CD4-positive, alpha-beta memory T cell (primary cell): ENCODE measurements at regions not wholly inside any gene's neighbourhood (a gene's known extent, or its start where the extent isn't known, plus 50 kb on each side); places are given as distances from the start of the nearest gene placed in this dataset.

Source experiments
- CTCF ChIA-PET: fragments of 350-600 bp; sonication (Branson Sonifier 250); formaldehyde crosslinking; loops from one replicate; lab custom pipeline; 2021; ENCODE audit warnings: inconsistent platforms; ENCODE audit not compliant: partially characterized antibody; lab: Charles Lee
- POLR2A ChIA-PET: fragments of 350-600 bp; sonication (Branson Sonifier 250); formaldehyde crosslinking; loops from one replicate; lab custom pipeline; 2021; ENCODE audit not compliant: partially characterized antibody; lab: Charles Lee
- DNase-seq, 5 donors: peaks; one replicate each; pipeline versions ENCODE4 v3.0.0 to v3.0.0-alpha.2; 2020 to 2022; ENCODE audit warnings: mixed read lengths in 1 of 5
- H3K27ac ChIP-seq: one replicate; pipeline ENCODE4 v1.7.0; 2013; ENCODE audit warnings: low read depth, low read length
- H3K27me3 ChIP-seq: 2 replicates; pipeline ENCODE4 v1.7.0; 2013; ENCODE audit warnings: mild to moderate bottlenecking, low read length, moderate library complexity; ENCODE audit not compliant: insufficient read depth
- H3K36me3 ChIP-seq: 2 replicates; pipeline ENCODE4 v1.7.0; 2013; ENCODE audit warnings: mild to moderate bottlenecking, low read length, moderate library complexity; ENCODE audit not compliant: insufficient read depth
- H3K4me1 ChIP-seq: 2 replicates; pipeline ENCODE4 v1.7.0; 2013; ENCODE audit warnings: mild to moderate bottlenecking, low read length, moderate library complexity; ENCODE audit not compliant: insufficient read depth
- H3K4me3 ChIP-seq, 2 donors: one replicate each; pipeline ENCODE4 v1.7.0; 2013; ENCODE audit warnings: low read length in 2 of 2, mild to moderate bottlenecking in 1 of 2
- H3K9me3 ChIP-seq, 2 donors: one replicate each; pipeline ENCODE4 v1.7.0; 2013; ENCODE audit warnings: low read length in 2 of 2, control low read depth in 1 of 2; ENCODE audit not compliant: control insufficient read depth in 1 of 2
- H3K27ac Mint-ChIP-seq, 7 donors: one replicate each; pipeline ENCODE4 v1.8.0; 2020 to 2021; ENCODE audit warnings: mixed read lengths in 7 of 7, mild to moderate bottlenecking in 6 of 7, inconsistent platforms in 3 of 7, moderate library complexity in 3 of 7
- H3K27me3 Mint-ChIP-seq, 2 donors: one replicate each; pipeline ENCODE4 v1.8.0; 2020 to 2021; ENCODE audit warnings: mixed read lengths in 2 of 2
- H3K36me3 Mint-ChIP-seq, 2 donors: one replicate each; pipeline ENCODE4 v1.8.0; 2020 to 2021; ENCODE audit warnings: mixed read lengths in 2 of 2, inconsistent platforms in 1 of 2, mild to moderate bottlenecking in 1 of 2
- H3K4me1 Mint-ChIP-seq, 4 donors: one replicate each; pipeline ENCODE4 v1.8.0; 2020 to 2021; ENCODE audit warnings: mixed read lengths in 4 of 4, mild to moderate bottlenecking in 1 of 4
- H3K4me3 Mint-ChIP-seq, 8 donors: one replicate each; pipeline ENCODE4 v1.8.0; 2020 to 2021; ENCODE audit warnings: mixed read lengths in 8 of 8, mild to moderate bottlenecking in 7 of 8, moderate library complexity in 6 of 8, inconsistent platforms in 3 of 8
- H3K9me3 Mint-ChIP-seq, 8 donors: one replicate each; pipeline ENCODE4 v1.8.0; 2020 to 2021; ENCODE audit warnings: mixed read lengths in 8 of 8, mild to moderate bottlenecking in 5 of 8, inconsistent platforms in 3 of 8, moderate library complexity in 1 of 8
- intact Hi-C: fragments of 100-400 bp; cut with micrococcal nuclease; formaldehyde crosslinking; loops from one replicate; pipeline ENCODE4 v1.15.1; 2023

DNA sequence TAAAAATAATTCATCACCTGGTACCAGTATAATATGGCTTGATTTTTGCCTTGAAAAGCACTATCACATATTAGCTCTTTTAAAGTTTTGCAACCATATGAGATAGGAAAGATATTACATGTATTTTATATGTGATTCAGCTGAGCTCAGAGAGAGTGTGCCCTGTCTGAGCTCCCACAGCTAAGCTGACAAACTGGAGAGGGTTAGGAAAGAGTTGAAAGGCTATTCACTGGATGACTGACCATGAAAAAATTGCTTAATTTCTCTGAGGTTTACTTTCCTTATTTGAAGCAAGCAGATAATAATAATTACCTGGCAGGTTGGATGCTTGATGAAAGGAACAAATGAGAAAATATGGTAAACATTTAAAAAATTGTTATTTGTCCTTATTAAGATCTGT, 97.4 kb upstream of the CCDC80 start:
- H3K27ac Mint-ChIP-seq = peak overlapping the region; percentile 54 to 85 (median 79)
- no peaks in the 10 kb centered on the region for H3K27me3 Mint-ChIP-seq
- H3K9me3 Mint-ChIP-seq = peaks cover 0 to 2% (median 0%) of the 10 kb centered on the region in 8 donors
- H3K4me1 ChIP-seq = peaks cover 82% of the 10 kb centered on the region
- H3K36me3 ChIP-seq = no peaks in the 10 kb centered on the region
- no peak for DNase-seq
- H3K27me3 ChIP-seq = no peaks in the 10 kb centered on the region
- ChIA-PET POLR2A (interaction anchor here (0.8 to 4.7 kb wide), 10 partner anchors 8 to 265 kb away, joined by 3 to 35 read pairs (median 4); partner anchors contain the start of gene CD200R1), CTCF (interaction anchor here (0.9 to 8.5 kb wide), 7 partner anchors 10 to 253 kb away, joined by 3 to 180 read pairs (median 59); partner anchors contain the start of genes CD200R1 and GTPBP8)
- no peaks in the 10 kb centered on the region for H3K36me3 Mint-ChIP-seq
- no peaks in the 10 kb centered on the region for H3K9me3 ChIP-seq
- H3K4me1 Mint-ChIP-seq = peaks cover 50 to 76% (median 65%) of the 10 kb centered on the region in 4 donors
- H3K4me3 Mint-ChIP-seq = peak overlapping the region in 5 of 8 donors; percentile 0 to 42 (median 34)
- H3K4me3 ChIP-seq = no peak overlapping the region
- no peak overlapping the region for H3K27ac ChIP-seq
- intact Hi-C loops = loop anchor here (5.0 kb wide), 1 partner anchor 299 kb away; no protein-coding TSS in a partner anchor

DNA sequence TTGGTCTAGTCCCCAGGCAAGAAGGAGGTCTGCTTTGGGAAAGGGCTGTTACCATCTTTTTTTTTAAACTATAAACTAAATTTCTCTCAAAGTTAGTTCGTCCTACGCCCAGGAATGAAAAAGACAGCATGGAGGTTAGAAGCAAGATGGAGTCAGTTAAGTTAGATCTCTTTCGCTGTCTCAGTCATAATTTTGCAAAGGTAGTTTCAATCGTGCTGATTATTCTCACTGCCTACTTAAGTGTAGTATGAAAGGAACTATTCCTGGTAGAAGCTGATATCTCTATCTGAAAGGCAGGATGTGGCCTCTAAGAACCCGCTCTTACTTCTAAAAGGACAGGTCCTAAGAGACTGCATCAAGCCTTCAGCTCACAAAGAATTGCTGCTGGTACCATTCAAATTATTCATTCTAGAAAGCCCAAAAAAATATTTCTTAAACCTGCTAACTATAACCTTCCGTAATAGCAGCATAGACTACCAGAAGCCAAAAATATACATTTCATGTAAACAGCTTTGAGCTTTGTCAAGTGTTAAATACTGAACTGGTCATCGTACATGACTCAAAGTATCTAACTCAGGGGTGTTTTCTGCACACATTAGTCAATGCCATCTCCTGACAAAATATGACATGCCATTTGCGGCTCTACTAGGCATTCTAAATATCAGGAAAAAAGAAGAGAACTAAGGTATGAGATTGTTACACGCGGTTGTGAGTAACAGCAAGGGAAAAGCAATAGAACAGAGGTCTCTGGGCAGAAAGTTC, 96.0 kb upstream of the CCDC80 start:
- intact Hi-C loops = loop anchor here (5.0 kb wide), 1 partner anchor 300 kb away; no protein-coding TSS in a partner anchor
- no peaks in the 10 kb centered on the region for H3K9me3 ChIP-seq
- ChIA-PET CTCF (interaction anchor here (0.7 to 8.5 kb wide), 12 partner anchors 11 to 300 kb away, joined by 3 to 180 read pairs (median 13); partner anchors contain the start of genes CD200R1 and GTPBP8), POLR2A (interaction anchor here (0.6 to 4.7 kb wide), 15 partner anchors 11 to 601 kb away, joined by 3 to 35 read pairs (median 6); partner anchors contain the start of gene CD200R1)
- no peak overlapping the region for H3K27ac ChIP-seq
- Mint-ChIP-seq H3K4me1 (peaks cover 49 to 72% (median 60%) of the 10 kb centered on the region in 4 donors), H3K4me3 (peak overlapping the region in 6 of 8 donors; percentile 6 to 80 (median 46)), H3K27ac (peak overlapping the region; percentile 44 to 93 (median 77)), H3K36me3 (no peaks in the 10 kb centered on the region), H3K27me3 (no peaks in the 10 kb centered on the region), H3K9me3 (peaks cover 0 to 2% (median 0%) of the 10 kb centered on the region in 8 donors)
- no peak overlapping the region for H3K4me3 ChIP-seq
- H3K36me3 ChIP-seq = no peaks in the 10 kb centered on the region
- no peaks in the 10 kb centered on the region for H3K27me3 ChIP-seq
- DNase-seq = peak in 4 of 5 donors; percentile 23 to 32 (median 26)
- peaks cover 77% of the 10 kb centered on the region for H3K4me1 ChIP-seq

DNA sequence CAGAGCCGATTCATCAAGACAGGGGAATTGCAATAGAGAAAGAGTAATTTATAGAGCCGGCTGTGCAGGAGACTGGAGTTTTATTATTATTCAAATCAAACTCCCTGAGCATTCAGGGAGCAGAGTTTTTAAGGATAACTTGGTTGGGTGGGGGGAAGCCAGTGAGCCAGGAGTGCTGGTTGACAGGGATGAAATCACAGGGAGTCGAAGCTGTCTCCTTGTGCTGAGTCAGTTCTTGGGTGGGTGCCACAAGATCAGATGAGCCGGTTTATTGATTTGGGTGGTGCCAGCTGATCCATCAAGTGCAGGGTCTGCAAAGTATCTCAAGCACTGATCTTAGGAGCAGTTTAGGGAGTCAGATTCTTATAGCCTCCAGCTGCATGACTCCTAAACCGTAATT, 95.4 kb upstream of the CCDC80 start:
- POLR2A ChIA-PET = interaction anchor here (0.6 to 4.7 kb wide), 18 partner anchors 11 to 601 kb away, joined by 3 to 35 read pairs (median 7); partner anchors contain the start of gene CD200R1
- Histone ChIP-seq H3K36me3 (no peaks in the 10 kb centered on the region), H3K4me1 (peaks cover 71% of the 10 kb centered on the region), H3K27ac (no peak overlapping the region), H3K4me3 (no peak overlapping the region), H3K27me3 (no peaks in the 10 kb centered on the region), H3K9me3 (no peaks in the 10 kb centered on the region)
- H3K9me3 Mint-ChIP-seq = no peaks in the 10 kb centered on the region
- H3K27me3 Mint-ChIP-seq = no peaks in the 10 kb centered on the region
- intact Hi-C loops = loop anchor here (5.0 kb wide), 1 partner anchor 301 kb away; no protein-coding TSS in a partner anchor
- CTCF ChIA-PET = interaction anchor here (0.9 to 8.5 kb wide), 19 partner anchors 12 to 300 kb away, joined by 3 to 180 read pairs (median 9); partner anchors contain the start of genes CD200R1, CD200R1L and GTPBP8
- H3K4me1 Mint-ChIP-seq = peaks cover 45 to 66% (median 55%) of the 10 kb centered on the region in 4 donors
- H3K4me3 Mint-ChIP-seq = peak overlapping the region in 3 of 8 donors; percentile 16 to 70 (median 52)
- H3K36me3 Mint-ChIP-seq = no peaks in the 10 kb centered on the region
- no peak for DNase-seq
- peak overlapping the region in 6 of 7 donors; percentile 73 to 93 (median 83) for H3K27ac Mint-ChIP-seq

DNA sequence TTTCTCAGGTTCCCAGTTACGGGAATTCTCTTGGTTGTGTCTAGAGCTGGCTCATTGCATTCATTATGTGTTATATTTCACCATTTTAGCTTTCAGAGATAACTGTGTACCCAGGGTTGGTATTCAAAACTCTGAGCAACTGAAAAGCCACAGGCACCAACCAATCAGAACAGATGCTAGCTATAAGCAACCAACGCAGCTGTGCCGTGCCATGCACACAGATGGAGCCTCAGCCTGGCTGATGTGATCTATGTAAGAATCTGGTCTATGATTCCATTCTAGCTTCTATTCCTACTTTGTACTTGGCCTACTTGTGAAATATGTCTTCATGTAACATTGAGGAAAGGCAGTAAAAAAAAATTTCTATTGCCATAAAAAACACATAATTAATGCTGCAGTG, 95.0 kb upstream of the CCDC80 start:
- Histone ChIP-seq H3K27ac (no peak overlapping the region), H3K36me3 (no peaks in the 10 kb centered on the region), H3K27me3 (no peaks in the 10 kb centered on the region), H3K9me3 (no peaks in the 10 kb centered on the region), H3K4me1 (peaks cover 67% of the 10 kb centered on the region), H3K4me3 (no peak overlapping the region)
- Mint-ChIP-seq H3K4me3 (peak overlapping the region in 3 of 8 donors; percentile 16 to 70 (median 52)), H3K9me3 (no peaks in the 10 kb centered on the region), H3K4me1 (peaks cover 41 to 61% (median 52%) of the 10 kb centered on the region in 4 donors), H3K27ac (peak overlapping the region in 6 of 7 donors; percentile 73 to 93 (median 83)), H3K27me3 (no peaks in the 10 kb centered on the region), H3K36me3 (no peaks in the 10 kb centered on the region)
- DNase-seq = no peak
- intact Hi-C loops = loop anchor here (2.0 to 5.0 kb wide), 2 partner anchors 301 to 553 kb away; no protein-coding TSS in a partner anchor
- POLR2A ChIA-PET = interaction anchor here (0.6 to 4.7 kb wide), 11 partner anchors 12 to 600 kb away, joined by 4 to 35 read pairs (median 9); partner anchors contain the start of gene CD200R1
- CTCF ChIA-PET = interaction anchor here (0.9 to 8.5 kb wide), 25 partner anchors 9 to 301 kb away, joined by 3 to 180 read pairs (median 8); partner anchors contain the start of genes CD200R1, CD200R1L and GTPBP8

DNA sequence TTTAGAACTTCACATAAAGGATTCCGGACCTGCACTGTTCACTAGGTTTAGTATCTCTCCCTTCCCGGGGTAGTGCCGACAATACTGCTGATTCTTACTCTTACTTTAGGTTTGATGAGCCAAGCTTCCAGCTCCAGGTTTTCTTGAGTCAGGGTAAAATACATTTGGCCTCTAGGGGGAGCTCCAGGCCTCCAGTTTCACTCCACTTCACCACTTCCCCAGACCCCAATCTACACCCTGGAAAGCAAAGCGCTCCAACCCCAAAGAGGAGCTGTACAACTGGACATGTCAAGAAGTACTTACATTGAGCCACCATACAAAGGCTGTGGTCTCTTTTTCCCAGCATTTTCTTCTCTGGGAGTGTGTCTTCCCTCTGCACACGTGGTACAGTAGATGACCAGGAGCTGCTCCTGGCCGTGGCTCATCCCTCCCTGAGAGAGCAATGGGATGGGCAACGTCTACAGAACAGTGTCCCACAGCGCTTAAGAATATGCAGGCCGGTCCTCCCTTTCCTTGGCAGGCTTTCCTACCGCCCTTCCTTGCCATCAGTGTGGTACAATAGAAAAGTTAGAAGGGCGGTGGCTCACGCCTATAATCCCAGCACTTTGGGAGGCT, 93.9 kb upstream of the CCDC80 start:
- no peaks in the 10 kb centered on the region for H3K9me3 ChIP-seq
- Mint-ChIP-seq H3K4me3 (peak overlapping the region in 2 of 8 donors; percentile 3 to 5), H3K27ac (peak overlapping the region in 5 of 7 donors; percentile 5 to 58 (median 40)), H3K9me3 (no peaks in the 10 kb centered on the region), H3K27me3 (no peaks in the 10 kb centered on the region), H3K4me1 (peaks cover 30 to 50% (median 42%) of the 10 kb centered on the region in 4 donors), H3K36me3 (no peaks in the 10 kb centered on the region)
- H3K27me3 ChIP-seq = no peaks in the 10 kb centered on the region
- H3K4me1 ChIP-seq = peaks cover 56% of the 10 kb centered on the region
- ChIA-PET POLR2A (interaction anchor here (0.8 to 4.7 kb wide), 11 partner anchors 39 to 286 kb away, joined by 3 to 35 read pairs (median 5); partner anchors contain the start of genes CD200R1 and GTPBP8), CTCF (interaction anchor here (0.6 to 8.5 kb wide), 65 partner anchors 8 to 554 kb away, joined by 3 to 180 read pairs (median 5); partner anchors contain the start of genes CD200R1, CD200R1L and GTPBP8)
- no peak overlapping the region for H3K4me3 ChIP-seq
- no peak overlapping the region for H3K27ac ChIP-seq
- no peaks in the 10 kb centered on the region for H3K36me3 ChIP-seq
- intact Hi-C loops = loop anchor here (1.0 to 5.0 kb wide), 7 partner anchors 79 to 554 kb away; no protein-coding TSS in a partner anchor
- peak; percentile 63 to 72 (median 69) for DNase-seq

DNA sequence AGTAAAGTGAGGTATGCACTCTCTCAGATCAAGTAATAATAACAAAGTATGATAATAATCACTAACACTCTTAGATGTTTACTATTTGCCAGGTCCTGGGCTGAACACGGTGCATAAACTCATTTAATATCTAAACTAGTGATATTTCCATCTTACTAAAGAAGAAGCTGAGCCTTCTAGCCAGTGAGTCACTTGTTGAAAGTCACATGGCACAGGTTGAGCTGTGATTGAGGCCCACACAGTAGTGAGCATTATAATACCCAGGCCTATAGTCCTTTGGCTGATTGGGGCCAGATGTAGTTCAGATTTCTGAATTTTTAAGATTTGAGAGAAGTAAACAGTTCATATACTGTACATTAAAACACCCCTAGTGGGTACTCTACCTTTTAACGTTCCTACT, 93.2 kb upstream of the CCDC80 start:
- Histone ChIP-seq H3K4me1 (peaks cover 49% of the 10 kb centered on the region), H3K36me3 (no peaks in the 10 kb centered on the region), H3K27ac (no peak overlapping the region), H3K9me3 (no peaks in the 10 kb centered on the region), H3K27me3 (no peaks in the 10 kb centered on the region), H3K4me3 (no peak overlapping the region)
- CTCF ChIA-PET = interaction anchor here (0.6 to 8.5 kb wide), 60 partner anchors 9 to 554 kb away, joined by 3 to 180 read pairs (median 5); partner anchors contain the start of genes CD200R1, CD200R1L and GTPBP8
- no peak for DNase-seq
- Mint-ChIP-seq H3K27ac (peak overlapping the region in 1 of 7 donors; percentile 27), H3K9me3 (no peaks in the 10 kb centered on the region), H3K36me3 (no peaks in the 10 kb centered on the region), H3K4me1 (peaks cover 23 to 43% (median 35%) of the 10 kb centered on the region in 4 donors), H3K4me3 (no peak overlapping the region), H3K27me3 (no peaks in the 10 kb centered on the region)
- intact Hi-C loops = loop anchor here (1.0 to 5.0 kb wide), 6 partner anchors 80 to 555 kb away; no protein-coding TSS in a partner anchor
- POLR2A ChIA-PET = interaction anchor here (0.8 to 4.7 kb wide), 11 partner anchors 40 to 286 kb away, joined by 3 to 35 read pairs (median 5); partner anchors contain the start of genes CD200R1 and GTPBP8
